Iris pigment epithelial cell (primary cell): ENCODE measurements at regions not wholly inside any gene's neighbourhood (a gene's known extent, or its start where the extent isn't known, plus 50 kb on each side); places are given as distances from the start of the nearest gene placed in this dataset.

Experiments used
- DNase-seq: peaks from one replicate; pipeline ENCODE4 v3.0.0-alpha.2; 2011; ENCODE audit warnings: low read depth

DNA sequence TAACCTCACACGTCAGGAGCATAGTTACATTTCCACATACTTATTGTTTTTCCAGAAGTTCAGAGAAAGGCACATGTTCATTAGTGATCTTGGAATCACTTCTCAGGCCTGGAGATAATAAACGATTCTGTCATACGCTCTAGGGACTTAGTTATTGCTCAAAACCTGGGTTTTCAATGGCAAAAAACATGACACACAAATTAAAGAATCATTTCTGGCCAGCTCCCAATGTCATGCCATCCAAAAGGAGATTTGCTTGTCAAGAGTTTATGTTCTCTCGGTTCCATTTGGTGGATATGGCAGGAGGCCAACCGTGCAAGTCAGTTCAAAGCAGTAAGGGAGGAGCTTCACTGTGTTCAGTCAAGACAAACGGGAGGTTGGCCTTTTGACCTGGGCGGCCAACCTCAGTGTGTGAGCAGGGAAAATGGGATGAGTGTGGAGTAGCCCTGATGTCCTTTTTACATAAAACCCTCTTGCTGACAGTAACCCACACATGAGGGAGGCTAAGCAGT is 123.4 kb downstream of the NXNL2 start:
- peak; percentile 71 for DNase-seq

DNA sequence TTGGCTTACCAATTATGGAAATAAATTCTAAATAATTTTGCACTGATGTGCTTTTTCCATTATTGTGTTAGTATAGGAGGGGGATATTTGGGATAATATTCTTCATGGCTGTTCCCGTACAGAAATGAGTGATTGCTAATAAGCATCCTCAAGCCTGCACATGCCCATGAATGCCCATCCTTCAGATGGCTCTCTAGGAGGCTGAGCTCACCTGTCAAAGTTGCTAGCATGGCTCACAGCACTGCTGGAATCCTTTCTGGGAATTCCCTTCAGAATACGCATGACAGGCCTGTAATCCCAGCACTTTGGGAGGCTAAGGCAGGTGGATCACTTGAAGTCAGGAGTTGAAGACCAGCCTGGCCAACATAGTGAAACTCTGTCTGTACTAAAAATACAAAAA is 124.1 kb downstream of the NXNL2 start:
- no peak for DNase-seq

DNA sequence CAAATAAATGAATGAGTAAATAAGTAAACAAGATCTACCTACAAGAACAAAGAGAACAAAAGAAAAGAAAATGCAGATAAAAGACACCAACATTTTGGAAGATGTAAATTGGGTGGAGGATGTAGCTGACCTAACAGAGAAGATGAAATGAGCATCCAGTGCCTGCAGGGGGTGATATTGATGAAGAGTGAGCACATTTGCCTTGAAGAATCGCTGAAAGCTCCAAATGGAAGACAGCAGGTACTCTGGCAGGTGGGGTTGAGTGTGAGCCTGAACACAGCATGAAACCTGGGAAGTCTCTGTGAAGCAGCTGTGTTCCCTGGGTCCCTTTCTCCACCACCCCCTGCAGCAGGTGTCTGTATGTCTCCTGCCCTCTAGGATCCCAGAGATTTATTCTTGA is 125.6 kb downstream of the NXNL2 start:
- DNase-seq: peak; percentile 71

DNA sequence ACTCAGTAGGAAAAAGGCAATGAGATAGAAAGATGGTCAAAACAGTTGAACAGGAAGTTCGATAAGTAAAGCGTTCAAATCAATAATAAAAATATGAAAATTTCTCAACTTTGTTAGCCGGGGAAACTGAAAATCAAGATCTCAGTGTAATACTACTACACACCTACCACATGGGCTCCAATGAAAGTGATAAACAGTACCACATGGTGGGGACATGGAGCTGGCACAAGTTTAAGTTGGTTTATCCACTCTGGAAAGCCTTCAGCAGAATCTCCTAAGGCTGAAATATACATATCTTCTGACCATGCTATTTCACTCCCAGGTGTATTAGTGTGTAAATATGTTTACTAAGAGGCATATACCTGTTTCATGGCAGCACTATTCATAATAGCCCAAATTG is 126.8 kb downstream of the NXNL2 start:
- DNase-seq: peak; percentile 33

DNA sequence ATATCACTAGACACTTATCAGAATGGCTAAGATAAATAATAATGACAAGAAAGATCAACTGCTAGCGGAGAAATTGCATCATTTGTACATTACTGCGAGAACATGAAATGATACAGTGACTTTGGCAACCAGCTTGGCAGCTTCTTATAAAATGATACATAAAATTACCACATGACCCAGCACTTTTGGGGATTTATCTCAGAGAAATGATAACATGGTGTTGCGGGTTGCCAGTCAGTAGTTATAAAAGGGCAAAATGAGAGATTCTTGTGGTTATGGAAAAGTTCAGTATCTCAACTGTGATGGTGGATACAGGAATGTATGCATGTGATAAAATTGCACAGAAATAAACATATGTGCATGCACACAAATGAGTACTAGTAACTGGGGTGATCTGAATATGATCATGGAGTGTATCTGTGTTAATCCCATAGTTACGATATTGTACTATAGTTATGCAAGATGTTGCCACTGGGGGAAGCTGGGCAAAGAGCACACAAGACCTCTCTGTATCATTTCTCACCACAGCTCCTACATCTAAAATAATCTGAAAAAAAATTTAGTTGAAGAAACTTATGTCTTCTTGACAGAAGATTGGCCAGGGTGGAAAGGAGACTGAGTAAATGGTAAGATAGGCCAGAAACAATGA is 128.9 kb downstream of the NXNL2 start:
- DNase-seq: peak; percentile 93

DNA sequence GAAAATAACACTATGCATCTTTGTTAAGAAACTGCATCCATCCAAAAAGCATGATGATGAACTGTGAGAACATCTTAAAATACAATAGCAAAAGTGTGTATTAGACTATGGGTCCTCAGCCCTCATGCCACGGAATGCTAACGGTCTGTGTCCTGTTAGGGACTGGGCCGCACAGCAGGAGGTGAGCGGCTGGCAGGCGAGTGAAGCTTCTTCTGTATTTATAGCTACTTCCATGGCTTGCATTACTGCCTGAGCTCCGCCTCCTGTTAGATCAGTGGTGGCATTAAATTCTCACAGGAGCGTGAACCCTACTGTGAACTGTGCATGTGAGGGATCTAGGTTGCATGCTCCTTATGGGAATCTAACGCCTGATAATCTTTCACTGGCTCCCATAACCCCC is 129.8 kb downstream of the NXNL2 start:
- DNase-seq: no peak

DNA sequence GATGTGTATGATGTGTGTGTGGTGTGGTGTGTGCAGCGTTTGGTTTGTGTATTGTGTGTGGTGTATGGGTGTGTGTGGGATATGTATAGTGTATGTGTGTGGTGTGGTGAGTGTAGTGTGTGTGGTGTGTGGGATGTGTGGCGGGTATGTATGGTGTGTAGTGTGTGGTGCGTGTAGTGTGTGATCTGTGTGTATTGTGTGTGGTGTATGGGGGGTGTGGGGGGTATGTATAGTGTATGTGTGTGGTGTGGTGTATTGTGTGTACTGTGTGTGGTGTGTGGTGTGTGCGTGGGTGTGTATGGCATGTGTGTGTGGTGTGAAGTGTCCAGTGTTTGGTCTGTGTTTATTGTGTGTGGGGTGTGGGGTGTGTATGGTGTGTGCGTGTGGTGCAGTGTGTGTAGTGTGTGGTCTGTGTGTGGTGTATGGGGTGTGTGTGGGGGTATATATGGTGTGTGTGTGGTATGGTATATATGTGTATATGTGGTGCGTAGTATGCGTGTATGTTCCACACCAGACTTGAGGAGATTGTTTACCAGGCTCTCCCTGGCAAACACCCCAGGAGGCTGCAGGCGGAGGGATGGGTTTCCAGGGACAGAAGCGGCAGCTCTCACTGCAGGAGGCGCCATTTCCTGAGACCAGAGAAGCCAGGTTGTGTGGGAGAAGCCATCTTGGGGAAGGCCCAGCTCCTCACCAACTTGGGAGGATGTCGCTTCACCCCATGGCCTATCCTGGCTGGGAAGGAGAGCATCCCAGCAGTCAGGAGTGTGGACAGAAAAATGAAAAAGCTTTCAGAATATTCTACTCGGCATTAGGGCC is 138.1 kb downstream of the NXNL2 start:
- no peak for DNase-seq

DNA sequence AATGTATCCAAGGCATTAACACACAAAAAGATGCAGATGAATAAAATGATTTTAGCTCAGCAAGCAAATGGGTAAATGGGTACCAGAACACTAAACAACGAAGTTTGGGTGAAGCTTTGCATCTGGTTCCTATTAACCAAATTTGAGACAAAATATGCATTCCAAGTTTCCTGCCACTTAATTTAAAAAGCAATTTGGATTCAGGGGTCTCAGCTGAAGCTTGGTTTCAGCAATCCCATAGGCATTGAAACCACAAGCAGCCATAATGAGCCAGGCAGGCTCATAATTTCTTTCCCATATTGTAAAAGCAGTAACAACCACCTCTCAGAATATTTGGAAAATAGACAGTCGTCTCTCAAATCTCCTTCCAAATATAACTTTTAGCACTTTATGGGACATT is 138.9 kb downstream of the NXNL2 start:
- DNase-seq: no peak

DNA sequence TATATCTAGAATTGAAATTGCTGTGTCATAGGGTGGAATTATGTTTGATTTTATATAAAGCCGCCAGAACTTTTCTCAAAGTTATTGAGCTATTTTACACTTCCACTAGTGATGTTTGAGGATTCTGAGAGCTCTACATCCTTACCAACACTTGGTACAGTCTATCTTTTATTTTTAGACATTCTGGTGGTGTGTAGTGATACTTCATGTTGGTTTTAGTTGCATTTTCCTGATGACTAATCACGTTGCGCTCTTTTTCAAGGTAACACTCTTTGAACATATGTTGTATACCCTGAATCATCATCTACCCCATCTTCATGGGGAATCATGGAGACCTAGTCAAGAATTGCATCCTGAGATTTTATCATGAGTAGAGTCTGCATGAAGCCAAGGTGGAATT is 141.7 kb downstream of the NXNL2 start:
- DNase-seq: no peak

DNA sequence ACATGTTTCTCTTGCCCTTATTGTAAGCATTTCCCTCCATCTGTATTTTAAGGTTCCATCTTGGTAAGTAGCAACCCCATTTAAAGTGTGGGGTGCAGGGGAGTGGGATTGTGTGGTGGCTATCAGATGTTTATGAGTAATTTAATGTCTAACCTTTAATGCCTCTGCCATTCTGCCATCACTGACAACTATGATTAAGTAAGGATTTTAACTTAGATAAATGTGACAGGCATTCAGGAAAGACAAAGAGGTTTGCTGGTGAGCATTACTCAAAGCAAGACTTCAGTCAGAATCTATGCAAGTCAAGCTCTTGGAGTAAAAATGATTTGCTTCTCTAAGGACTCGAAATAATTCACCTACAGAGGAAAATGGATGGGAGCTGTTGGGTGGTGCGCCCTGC is 143.0 kb downstream of the NXNL2 start:
- DNase-seq: no peak

DNA sequence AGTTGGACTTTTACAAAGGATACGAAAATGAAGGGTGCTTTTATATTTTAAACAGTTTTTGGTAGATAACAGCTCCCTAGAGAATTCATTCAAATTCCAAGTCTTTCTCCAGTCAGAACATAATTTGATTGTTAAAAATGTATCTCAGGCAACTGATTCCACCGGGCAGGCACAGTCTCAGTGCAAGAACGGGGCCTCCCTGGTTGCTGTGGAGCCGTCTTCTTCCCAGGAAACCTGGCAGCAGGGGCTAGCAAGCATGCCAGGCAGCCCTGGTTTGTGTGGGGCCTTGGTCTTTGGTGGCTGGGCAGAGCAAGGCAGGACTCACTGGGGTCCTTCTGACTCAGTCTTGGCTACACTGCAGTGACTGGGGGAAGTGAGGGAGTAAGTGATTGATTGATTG is 143.5 kb downstream of the NXNL2 start:
- no peak for DNase-seq

DNA sequence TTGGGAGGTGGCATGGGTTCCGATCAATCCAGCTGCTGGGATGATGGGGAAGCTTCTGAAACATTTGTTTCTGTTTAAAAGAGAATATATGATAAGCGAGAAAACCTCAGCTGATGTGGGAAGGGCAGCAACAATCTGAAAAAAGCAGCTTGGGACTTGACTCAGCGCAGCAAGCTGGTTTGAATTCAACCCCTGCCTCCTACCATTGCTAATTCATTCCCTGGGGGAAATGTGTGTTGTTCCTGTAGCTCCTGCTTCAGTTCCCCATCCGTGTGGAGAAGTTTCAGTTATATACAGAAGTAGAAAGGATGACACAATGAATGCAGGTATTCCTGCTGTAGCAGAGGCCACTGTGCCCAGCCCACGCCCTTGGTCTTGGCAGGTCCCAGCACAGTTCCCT is 145.1 kb downstream of the NXNL2 start:
- DNase-seq: no peak

DNA sequence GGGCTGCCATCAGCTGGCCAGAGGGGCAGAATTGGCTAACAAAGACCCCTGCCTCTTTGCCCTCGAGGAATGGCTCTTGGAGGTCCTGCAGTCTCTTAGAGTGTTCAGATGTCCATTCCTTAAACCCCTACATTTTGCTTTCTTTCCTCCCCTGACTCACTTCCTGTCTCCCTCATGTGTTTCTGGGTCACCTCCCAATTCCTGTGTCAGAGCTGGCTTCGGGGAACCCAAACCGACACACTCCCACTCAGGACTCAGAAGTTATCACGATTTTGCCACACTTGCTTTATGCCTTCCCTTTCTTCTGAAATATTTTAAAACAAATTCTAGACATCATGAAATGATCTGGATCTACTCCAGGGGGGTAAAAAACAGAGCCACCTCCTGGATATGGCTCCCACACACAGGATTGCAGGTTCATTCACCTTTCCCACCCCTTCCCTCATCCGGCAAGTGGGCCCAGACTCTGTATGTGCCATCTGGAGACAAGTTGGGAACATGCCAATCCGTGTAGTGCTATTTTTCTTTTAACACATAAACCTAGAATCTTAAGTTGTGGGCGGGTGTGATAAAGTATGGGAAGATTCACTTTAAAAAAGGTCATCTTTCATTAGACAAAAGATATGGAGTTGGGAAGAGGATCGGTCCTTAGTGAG is 145.7 kb downstream of the NXNL2 start:
- DNase-seq: peak; percentile 50

DNA sequence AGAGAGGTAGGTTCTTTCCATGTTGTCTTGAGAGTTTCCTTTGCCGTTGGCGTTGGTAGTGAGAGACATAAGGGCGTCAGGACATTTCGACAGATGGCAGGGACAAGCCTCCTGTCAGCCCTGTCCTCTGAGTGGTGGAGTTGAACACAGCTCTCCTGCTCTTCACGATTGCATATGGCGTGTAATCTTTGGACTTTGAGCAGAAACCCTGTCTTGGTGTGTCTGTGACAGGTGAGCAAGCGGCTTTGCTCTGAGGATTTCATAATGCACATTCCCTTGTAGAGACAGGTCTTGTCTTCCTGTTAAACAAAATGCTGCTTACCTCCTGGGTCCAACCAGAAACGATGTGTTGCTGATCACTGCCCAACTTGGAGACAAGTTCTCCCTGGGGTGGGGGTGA is 146.5 kb downstream of the NXNL2 start:
- DNase-seq: no peak

DNA sequence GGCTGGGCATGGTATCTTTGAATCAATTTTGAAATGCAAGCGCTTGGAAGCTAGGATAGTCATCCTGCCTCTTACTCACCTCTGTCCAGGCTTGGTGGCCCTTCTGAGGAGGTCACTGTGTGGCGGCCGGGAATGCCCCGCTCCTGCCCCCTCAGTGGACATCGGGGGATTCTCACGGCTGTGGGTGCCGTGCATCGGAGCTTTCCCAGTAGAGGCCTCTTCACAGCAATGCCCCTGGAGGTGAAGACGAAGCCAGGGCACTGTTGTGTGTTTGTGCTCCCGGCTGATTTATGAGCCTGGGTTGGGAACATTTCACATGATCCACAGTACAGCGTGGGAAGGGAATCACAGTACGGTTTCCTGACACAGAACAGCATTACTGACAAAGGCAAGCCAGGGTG is 147.5 kb downstream of the NXNL2 start:
- no peak for DNase-seq

DNA sequence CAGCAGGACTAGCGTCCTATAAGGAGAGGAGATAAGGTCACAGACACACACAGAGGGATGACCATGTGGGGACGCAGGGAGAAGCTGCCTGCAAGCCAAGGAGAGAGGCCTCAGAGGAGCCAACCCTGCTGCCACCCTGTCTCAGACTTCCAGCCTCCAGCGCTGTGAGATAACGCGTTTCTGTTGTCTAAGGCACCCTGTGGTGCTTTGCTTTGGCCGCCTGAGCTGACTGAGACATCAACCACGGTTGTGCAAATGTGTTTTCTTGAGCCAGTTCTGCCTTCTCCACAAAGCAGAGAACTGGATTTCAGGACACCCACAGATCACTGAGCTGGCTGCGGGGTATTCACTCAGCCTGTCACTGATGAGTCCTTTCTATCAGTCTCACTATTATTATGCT is 149.1 kb downstream of the NXNL2 start:
- DNase-seq: no peak

DNA sequence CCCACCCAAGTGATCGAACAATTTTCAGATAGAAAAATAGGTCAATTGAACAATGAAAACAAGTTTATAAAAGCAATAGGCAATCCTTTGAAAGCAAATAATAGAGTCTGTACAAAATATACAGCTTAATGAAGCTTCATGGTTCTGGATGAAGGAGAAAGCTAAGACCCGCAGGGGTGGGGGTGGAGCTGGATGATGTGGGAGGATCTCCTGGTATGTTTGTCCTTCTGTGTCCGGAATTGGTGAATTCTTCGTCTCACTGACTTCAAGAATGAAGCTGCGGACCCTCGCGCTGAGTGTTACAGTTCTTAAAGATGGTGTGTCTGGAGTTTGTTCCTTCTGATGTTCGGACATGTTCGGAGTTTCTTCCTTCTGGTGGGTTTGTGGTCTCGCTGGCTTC is 149.9 kb downstream of the NXNL2 start:
- no peak for DNase-seq

DNA sequence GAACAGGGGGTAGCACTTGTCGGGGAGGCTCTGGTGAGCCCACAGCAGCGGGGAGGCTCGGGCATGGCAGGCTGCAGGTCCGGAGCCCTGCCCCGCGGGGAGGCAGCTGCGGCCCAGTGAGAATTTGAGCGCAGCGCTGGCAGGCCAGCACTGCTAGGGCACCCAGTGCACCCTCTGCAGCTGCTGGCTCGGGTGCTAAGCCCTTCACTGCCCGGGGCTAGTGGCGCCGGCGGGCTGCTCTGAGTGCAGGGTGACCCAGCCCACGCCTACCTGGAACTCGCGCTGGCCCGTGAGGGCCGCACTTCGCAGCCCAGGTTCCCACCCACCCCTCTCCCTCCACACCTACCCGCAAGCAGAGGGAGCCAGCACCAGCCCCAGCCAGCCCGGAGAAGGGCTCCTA is 151.0 kb downstream of the NXNL2 start:
- no peak for DNase-seq

DNA sequence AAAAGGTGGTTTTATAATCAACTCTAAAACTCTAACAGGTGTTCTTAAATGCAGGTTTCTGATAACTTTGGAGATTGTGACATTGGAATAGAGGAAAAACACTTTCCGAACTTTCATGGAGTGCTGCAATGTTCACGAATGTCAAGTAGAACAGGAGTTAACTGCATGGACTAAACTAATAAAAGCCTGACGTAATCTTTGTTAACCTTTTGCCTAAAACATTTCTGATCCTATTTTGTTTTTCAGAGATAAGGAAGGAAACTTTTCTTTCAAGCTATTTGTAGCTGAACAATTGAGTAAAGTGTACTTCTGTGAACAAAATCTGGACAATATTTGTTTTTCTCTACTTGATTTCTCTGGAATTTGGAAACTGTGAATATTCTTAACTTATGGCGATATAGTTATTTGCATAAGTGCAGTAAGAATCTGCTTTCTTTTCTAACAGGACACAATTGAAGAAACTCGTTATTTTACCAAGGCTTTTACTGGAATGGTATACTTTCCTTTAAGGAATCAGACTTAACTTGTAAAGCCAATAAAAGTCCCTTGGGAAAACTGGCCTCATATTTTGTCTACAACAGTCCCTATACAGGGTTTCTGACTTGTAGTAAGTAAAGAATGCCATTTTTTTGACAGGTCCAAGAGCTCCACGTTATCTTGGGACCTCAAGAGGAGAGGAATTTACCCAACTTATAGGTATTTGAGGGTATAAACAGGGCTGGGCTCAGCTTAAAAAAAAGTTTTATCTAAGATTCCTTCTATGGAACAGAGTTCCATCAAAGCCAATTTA is 154.7 kb downstream of the NXNL2 start:
- no peak for DNase-seq

DNA sequence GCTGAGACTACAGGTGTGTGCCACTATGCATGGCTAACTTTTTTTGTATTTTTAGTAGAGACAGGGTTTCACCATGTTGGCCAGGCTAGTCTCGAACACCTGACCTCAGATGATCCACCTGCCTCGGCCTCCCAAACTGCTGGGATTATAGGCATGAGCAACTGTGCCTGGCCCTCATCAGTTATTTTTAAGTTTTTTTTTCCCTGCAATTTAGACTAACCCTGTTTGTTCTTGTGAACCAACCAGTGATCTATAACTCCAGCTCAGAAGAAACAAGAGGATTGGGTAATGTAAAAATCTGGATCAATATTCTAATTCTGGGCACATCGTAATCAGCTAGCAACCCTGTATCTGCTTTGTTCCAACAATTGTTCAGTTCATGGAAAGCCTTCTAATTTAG is 155.7 kb downstream of the NXNL2 start:
- no peak for DNase-seq

DNA sequence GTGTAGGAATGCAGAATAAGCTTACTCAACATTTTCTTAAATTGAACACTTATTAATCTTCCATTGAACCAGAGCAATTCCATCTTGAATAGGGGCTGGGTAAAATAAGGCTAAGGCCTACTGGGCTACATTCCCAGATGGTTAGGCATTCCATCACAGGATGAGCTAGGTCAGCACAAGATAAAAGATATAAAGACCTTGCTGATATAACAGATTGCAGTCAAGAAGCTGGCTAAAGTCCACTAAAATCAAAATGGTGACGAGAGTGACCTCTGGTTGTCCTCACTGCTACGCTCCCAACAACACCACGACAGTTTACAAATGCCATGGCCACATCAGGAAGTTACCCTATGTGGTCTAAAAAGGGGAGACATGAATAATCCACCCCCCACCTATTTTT is 156.1 kb downstream of the NXNL2 start:
- DNase-seq: no peak

DNA sequence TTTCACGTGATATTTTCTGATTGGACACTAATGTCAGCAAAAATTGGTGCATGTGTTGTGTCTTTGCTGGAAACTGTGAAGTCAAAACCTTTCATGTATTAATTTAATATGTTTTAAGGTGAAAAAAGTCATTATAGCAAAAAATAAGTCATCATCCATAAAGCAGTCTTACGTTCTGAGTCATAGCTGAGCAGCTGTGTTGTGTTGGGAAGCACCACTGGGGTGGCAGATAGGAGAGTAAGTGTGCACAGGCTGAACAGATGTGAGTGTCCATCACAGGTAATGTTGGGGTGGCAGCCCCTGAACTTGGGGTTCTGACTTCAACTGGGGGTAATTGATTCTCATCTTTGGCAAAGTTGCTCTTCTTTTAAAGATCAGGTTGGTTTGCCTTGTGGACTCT is 156.8 kb downstream of the NXNL2 start:
- DNase-seq: peak; percentile 74
